Type B pancreatic cell (in vitro differentiated cells): ENCODE measurements at regions not wholly inside any gene's neighbourhood (a gene's known extent, or its start where the extent isn't known, plus 50 kb on each side); places are given as distances from the start of the nearest gene placed in this dataset.

Source experiments
- DNase-seq: peaks from one replicate; pipeline ENCODE4 v3.0.0; 2021; ENCODE audit warnings: mixed read lengths; ENCODE audit not compliant: unreplicated experiment; ENCODE audit errors: extremely low spot score
- H3K27ac Mint-ChIP-seq: 2 replicates; pipeline ENCODE4 v1.8.0; 2021; ENCODE audit warnings: mild to moderate bottlenecking, mixed read lengths
- H3K27me3 Mint-ChIP-seq: 2 replicates; pipeline ENCODE4 v1.8.0; 2021; ENCODE audit warnings: mixed read lengths
- H3K36me3 Mint-ChIP-seq: 2 replicates; pipeline ENCODE4 v1.8.0; 2021; ENCODE audit warnings: mixed read lengths
- H3K4me1 Mint-ChIP-seq: one replicate; pipeline ENCODE4 v1.8.0; 2021; ENCODE audit warnings: mixed read lengths; ENCODE audit not compliant: unreplicated experiment
- H3K4me3 Mint-ChIP-seq: 2 replicates; pipeline ENCODE4 v1.8.0; 2021; ENCODE audit warnings: mild to moderate bottlenecking, mixed read lengths
- H3K9me3 Mint-ChIP-seq: 2 replicates; pipeline ENCODE4 v1.8.0; 2021; ENCODE audit warnings: mixed read lengths
- TF ChIP-seq, protein P1 (sequence below): fragments of 200-600 bp; sonication (generic); conservative IDR thresholded peaks from 2 replicates; pipeline ENCODE4 v1.5.0; 2021; ENCODE audit warnings: antibody characterized with exemption, mild to moderate bottlenecking

DNA sequence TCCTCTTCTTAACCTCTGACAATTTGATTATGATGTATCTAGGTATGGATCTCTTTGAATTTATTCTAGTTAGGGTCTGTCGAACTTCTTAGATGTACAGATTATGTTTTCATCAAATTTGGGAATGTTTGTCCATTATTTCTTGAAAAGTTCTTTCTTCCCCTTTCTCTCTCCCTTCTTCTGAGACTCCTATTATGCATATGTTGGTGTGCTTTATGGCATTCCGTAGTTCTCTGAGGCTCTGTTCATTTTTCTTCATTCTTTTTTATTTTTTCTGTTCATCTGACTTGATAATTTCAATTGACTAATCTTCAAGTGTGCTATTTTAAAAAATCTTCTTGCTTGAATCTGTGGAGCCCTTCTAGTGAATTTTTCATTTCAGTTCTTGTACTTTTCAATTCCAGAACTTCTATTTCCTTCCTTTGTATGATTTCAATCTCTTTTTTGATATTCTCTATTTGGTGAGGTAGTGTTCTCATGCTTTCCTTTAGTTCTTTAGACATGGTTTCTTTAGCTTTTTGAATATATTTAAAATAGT lies 79.8 kb downstream of the TMEM270 start:
- TF ChIP-seq, protein P1, sequence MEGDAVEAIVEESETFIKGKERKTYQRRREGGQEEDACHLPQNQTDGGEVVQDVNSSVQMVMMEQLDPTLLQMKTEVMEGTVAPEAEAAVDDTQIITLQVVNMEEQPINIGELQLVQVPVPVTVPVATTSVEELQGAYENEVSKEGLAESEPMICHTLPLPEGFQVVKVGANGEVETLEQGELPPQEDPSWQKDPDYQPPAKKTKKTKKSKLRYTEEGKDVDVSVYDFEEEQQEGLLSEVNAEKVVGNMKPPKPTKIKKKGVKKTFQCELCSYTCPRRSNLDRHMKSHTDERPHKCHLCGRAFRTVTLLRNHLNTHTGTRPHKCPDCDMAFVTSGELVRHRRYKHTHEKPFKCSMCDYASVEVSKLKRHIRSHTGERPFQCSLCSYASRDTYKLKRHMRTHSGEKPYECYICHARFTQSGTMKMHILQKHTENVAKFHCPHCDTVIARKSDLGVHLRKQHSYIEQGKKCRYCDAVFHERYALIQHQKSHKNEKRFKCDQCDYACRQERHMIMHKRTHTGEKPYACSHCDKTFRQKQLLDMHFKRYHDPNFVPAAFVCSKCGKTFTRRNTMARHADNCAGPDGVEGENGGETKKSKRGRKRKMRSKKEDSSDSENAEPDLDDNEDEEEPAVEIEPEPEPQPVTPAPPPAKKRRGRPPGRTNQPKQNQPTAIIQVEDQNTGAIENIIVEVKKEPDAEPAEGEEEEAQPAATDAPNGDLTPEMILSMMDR, result no peak
- H3K9me3 Mint-ChIP-seq, result no peaks in the 10 kb centered on the region
- H3K4me3 Mint-ChIP-seq, result no peak overlapping the region
- no peaks in the 10 kb centered on the region for H3K36me3 Mint-ChIP-seq
- H3K27ac Mint-ChIP-seq, result no peak overlapping the region
- H3K27me3 Mint-ChIP-seq, result no peaks in the 10 kb centered on the region
- no peaks in the 10 kb centered on the region for H3K4me1 Mint-ChIP-seq
- DNase-seq, result no peak

DNA sequence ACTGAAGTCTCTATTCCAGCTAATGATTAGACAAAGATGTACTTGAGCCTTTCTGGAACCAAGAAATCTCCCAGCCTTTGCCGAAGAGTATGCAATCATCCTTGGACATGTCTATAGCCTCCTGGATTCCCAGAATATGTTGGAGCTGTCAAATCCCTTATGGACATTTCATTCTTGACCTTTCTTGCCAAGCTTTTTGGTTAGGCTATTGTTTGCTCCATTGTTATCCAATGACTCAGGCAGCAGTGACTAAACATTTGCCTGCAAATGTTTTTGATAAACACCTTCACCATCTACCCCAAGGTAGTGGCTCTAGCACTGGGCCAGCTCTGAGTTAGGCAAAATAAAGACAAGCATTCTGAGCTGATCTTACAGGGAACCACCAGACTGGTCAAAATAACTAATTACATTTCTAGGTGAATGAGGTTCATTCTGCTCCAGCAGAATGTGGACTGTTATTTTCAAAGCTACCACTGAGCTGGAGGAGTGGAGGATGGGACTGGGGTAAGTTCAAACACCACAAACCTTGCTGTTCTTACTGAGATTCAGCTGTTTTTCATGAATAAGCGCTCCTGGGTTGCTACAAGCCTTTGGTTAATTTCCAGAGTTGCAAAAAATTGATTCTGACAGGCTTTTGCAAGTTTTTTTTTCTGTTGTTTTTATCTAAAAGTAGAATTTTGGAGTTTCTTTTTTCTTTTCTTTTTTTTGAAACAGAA lies 81.0 kb downstream of the TMEM270 start:
- DNase-seq, result no peak
- H3K36me3 Mint-ChIP-seq, result no peaks in the 10 kb centered on the region
- no peaks in the 10 kb centered on the region for H3K9me3 Mint-ChIP-seq
- no peaks in the 10 kb centered on the region for H3K4me1 Mint-ChIP-seq
- TF ChIP-seq, protein P1, result no peak
- no peak overlapping the region for H3K27ac Mint-ChIP-seq
- H3K27me3 Mint-ChIP-seq, result no peaks in the 10 kb centered on the region
- no peak overlapping the region for H3K4me3 Mint-ChIP-seq

DNA sequence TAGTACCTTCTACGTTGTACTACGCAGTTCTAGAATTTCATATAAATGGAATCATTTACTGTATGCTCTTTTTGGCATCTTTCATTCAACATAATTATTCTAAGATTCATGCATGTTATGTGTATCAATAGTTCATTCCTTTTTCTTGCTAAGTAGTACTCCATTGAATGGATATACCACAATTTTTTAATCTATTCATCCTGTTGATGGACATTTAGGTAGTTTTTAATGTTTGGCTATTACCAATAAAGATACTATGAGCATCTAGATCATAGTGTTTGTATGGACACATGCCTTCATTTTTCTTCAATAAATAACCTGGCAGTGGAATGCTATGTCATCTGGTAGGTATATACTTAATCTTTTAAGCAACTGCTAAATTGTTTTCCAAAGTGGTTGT lies 83.0 kb upstream of the ELN start:
- H3K9me3 Mint-ChIP-seq, result no peaks in the 10 kb centered on the region
- no peaks in the 10 kb centered on the region for H3K36me3 Mint-ChIP-seq
- no peak for DNase-seq
- no peaks in the 10 kb centered on the region for H3K4me1 Mint-ChIP-seq
- H3K4me3 Mint-ChIP-seq, result no peak overlapping the region
- no peak overlapping the region for H3K27ac Mint-ChIP-seq
- TF ChIP-seq, protein P1, result no peak
- no peaks in the 10 kb centered on the region for H3K27me3 Mint-ChIP-seq

DNA sequence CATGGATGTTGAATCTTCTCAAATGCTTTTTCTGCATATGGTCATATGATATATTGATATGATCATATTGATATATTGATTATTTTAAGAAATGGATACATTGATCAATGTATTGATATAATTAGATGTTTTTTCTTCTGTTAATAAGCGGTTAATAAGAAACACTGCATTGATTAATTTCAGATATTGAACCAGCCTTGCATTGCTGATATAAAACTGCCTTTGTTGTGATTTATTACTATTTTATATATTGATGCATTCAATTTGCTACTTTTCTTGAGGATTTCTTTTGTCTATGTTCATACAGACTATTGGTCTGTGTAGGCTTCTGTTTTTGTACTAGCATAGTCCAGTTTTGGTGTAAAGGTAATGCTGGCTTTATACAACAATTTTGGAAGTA lies 79.7 kb upstream of the ELN start:
- no peaks in the 10 kb centered on the region for H3K4me1 Mint-ChIP-seq
- TF ChIP-seq, protein P1, result no peak
- no peak for DNase-seq
- H3K27me3 Mint-ChIP-seq, result no peaks in the 10 kb centered on the region
- no peak overlapping the region for H3K4me3 Mint-ChIP-seq
- H3K36me3 Mint-ChIP-seq, result no peaks in the 10 kb centered on the region
- no peak overlapping the region for H3K27ac Mint-ChIP-seq
- H3K9me3 Mint-ChIP-seq, result no peaks in the 10 kb centered on the region

DNA sequence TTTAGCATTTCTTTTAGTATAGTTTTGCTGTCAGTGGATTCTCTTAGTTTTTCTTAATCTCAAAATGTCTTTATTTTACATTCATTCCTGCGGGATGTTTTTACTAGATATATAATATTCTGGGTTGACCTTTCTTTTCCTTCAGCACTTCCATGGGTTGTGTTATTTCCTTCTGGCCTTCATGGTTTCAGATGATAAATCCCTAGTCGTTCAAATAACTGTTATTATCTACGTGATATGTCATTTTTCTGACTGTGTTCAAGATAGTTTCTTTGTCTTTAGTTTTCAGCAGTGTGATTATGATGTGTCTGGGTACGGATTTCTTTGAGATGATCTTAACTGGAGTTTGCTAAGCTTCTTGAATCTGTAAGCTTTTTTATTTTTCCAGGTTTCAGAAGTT lies 75.7 kb upstream of the ELN start:
- no peaks in the 10 kb centered on the region for H3K4me1 Mint-ChIP-seq

More for the DNA sequence above, 75.7 kb upstream of the ELN start:
- TF ChIP-seq, protein P1, result no peak
- H3K36me3 Mint-ChIP-seq, result no peaks in the 10 kb centered on the region
- no peak for DNase-seq
- no peak overlapping the region for H3K27ac Mint-ChIP-seq
- no peak overlapping the region for H3K4me3 Mint-ChIP-seq
- no peaks in the 10 kb centered on the region for H3K9me3 Mint-ChIP-seq
- no peaks in the 10 kb centered on the region for H3K27me3 Mint-ChIP-seq
